ENCODE measurements at regions not wholly inside any gene's neighbourhood (a gene's known extent, or its start where the extent isn't known, plus 50 kb on each side); places are given as distances from the start of the nearest gene placed in this dataset.

- no peak for TF ChIP-seq CTCF (IDR thresholded peaks at IDR 0.05)
- TF ChIP-seq POLR2A (IDR thresholded peaks at IDR 0.05): no peak
Observed at GRCh38 chr4:55010550-55010949, 114.8 kb downstream of the KDR start.

All from uterus (tissue), 2 donors.